Neural cell (in vitro differentiated cells): ENCODE measurements at regions not wholly inside any gene's neighbourhood (a gene's known extent, or its start where the extent isn't known, plus 50 kb on each side); places are given as distances from the start of the nearest gene placed in this dataset.

Experiments used
- CTCF ChIP-seq: fragments of 450-650 bp; IDR thresholded peaks from 2 replicates; pipeline ENCODE4 v1.5.1; 2014; ENCODE audit warnings: antibody characterized with exemption, mild to moderate bottlenecking, moderate library complexity; ENCODE audit not compliant: poor library complexity, severe bottlenecking
- EP300 ChIP-seq: fragments of 450-650 bp; conservative IDR thresholded peaks from 2 replicates; pipeline ENCODE4 v1.6.1; 2014; ENCODE audit warnings: antibody characterized with exemption, mild to moderate bottlenecking, moderate library complexity; ENCODE audit not compliant: poor library complexity, severe bottlenecking
- EZH2 ChIP-seq: fragments of 200-600, 300-800 bp; shearing (Covaris generic), sonication (generic); IDR thresholded peaks from 2 replicates; pipeline ENCODE4 v1.6.1; 2014; ENCODE audit warnings: antibody characterized with exemption, low read length, borderline replicate concordance, mild to moderate bottlenecking; ENCODE audit not compliant: insufficient read depth, poor library complexity, severe bottlenecking
- MXI1 ChIP-seq: fragments of 450-650 bp; conservative IDR thresholded peaks from 2 replicates; pipeline ENCODE4 v1.6.1; 2014; ENCODE audit warnings: antibody characterized with exemption, mild to moderate bottlenecking; ENCODE audit not compliant: poor library complexity, severe bottlenecking
- SMC3 ChIP-seq: fragments of 450-650 bp; conservative IDR thresholded peaks from 2 replicates; pipeline ENCODE4 v1.6.1; 2014; ENCODE audit warnings: antibody characterized with exemption, mild to moderate bottlenecking, moderate library complexity; ENCODE audit not compliant: poor library complexity

GRCh38 chr5:99348597-99348996 is 419.8 kb upstream of the CHD1 start:
- TF ChIP-seq CTCF, result no peak
- TF ChIP-seq EP300, result no peak
- no peak for TF ChIP-seq SMC3
- no peak for TF ChIP-seq MXI1
- TF ChIP-seq EZH2, result no peak
